RKO (cell line): ENCODE measurements at regions not wholly inside any gene's neighbourhood (a gene's known extent, or its start where the extent isn't known, plus 50 kb on each side); places are given as distances from the start of the nearest gene placed in this dataset.
"Not testable (repeated sequence)": the region's sequence is repeated elsewhere in the genome, so short reads cannot be mapped to it uniquely, and the experiment has no call there.

Experiments used
- DNase-seq: peaks from one replicate; pipeline ENCODE4 v3.0.0-alpha.2; 2016; ENCODE audit warnings: low spot score

- DNase-seq = no peak
Measured at GRCh38 chr18:41693008-41693407, 262.0 kb upstream of the PIK3C3 start.

GRCh38 chr18:41690332-41691127 is 264.5 kb upstream of the PIK3C3 start:
- DNase-seq = no peak

- DNase-seq = no peak
Measured at GRCh38 chr18:41687138-41687537, 267.9 kb upstream of the PIK3C3 start.

- no peak for DNase-seq
Measured at GRCh38 chr18:41681138-41681880, 273.7 kb upstream of the PIK3C3 start.

- DNase-seq = no peak
Measured at GRCh38 chr18:41674506-41674905, 280.5 kb upstream of the PIK3C3 start.

- DNase-seq = no peak
Measured at GRCh38 chr18:41666231-41666630, 288.8 kb upstream of the PIK3C3 start.

GRCh38 chr18:41665210-41665609 is 289.8 kb upstream of the PIK3C3 start:
- DNase-seq = no peak

GRCh38 chr18:41660654-41661053 is 294.4 kb upstream of the PIK3C3 start:
- no peak for DNase-seq

GRCh38 chr18:41659438-41660130 is 295.4 kb upstream of the PIK3C3 start:
- no peak for DNase-seq

- no peak for DNase-seq
Measured at GRCh38 chr18:41657189-41657588, 297.8 kb upstream of the PIK3C3 start.

GRCh38 chr18:41655074-41655473 is 300.0 kb upstream of the PIK3C3 start:
- DNase-seq = no peak

- DNase-seq = no peak
Measured at GRCh38 chr18:41647914-41648313, 307.1 kb upstream of the PIK3C3 start.

- DNase-seq = no peak
Measured at GRCh38 chr18:41646915-41647620, 308.0 kb upstream of the PIK3C3 start.

GRCh38 chr18:41645589-41646360 is 309.3 kb upstream of the PIK3C3 start:
- DNase-seq = no peak

- no peak for DNase-seq
Measured at GRCh38 chr18:41644466-41644865, 310.6 kb upstream of the PIK3C3 start.

GRCh38 chr18:41643427-41643826 is 311.6 kb upstream of the PIK3C3 start:
- DNase-seq = no peak

GRCh38 chr18:41642756-41643155 is 312.3 kb upstream of the PIK3C3 start:
- DNase-seq = peak; percentile 23

GRCh38 chr18:41639218-41639617 is 315.8 kb upstream of the PIK3C3 start:
- DNase-seq = no peak

- DNase-seq = not testable (repeated sequence)
Measured at GRCh38 chr18:41631723-41632285, 323.2 kb upstream of the PIK3C3 start.

GRCh38 chr18:41630232-41630886 is 324.7 kb upstream of the PIK3C3 start:
- DNase-seq = no peak

GRCh38 chr18:41624460-41624859 is 330.6 kb upstream of the PIK3C3 start:
- DNase-seq = peak; percentile 33
